ENCODE measurements at regions not wholly inside any gene's neighbourhood (a gene's known extent, or its start where the extent isn't known, plus 50 kb on each side); places are given as distances from the start of the nearest gene placed in this dataset.
"Not testable (repeated sequence)": the region's sequence is repeated elsewhere in the genome, so short reads cannot be mapped to it uniquely, and the experiment has no call there.

DNA sequence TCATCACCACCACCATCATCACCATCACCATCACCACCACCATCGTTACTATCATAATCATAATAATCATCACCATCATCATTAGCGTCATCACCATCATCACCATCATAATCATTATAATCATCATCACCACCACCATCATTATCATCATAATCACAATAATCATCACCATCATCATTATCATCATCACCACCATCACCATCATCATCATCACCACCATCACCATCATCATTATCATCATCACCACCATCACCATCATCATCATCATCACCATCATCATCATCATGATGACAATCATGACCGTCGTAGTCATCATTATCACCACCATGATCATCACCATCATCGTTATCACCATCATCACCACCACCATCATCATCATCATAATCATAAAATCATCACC lies 349.9 kb downstream of the ADGRD1 start:
- WGBS, 4 donors = 47 to 78% (median 61%) methylated on average over 1 to 3 of the region's 5 CpGs
- DNase-seq; intact Hi-C loops (cut with DNase I); H3K9me3 ChIP-seq (replicated peaks in 1 of 3); H3K27ac ChIP-seq; H3K36me3 ChIP-seq (replicated peaks in 1 of 2); H3K27me3 ChIP-seq; H3K4me1 ChIP-seq (replicated peaks in 1 of 2); H3K4me3 ChIP-seq: not testable (repeated sequence)

GRCh38 chr12:131304642-131305041 lies 350.9 kb downstream of the ADGRD1 start:
- H3K27me3 ChIP-seq; H3K9me3 ChIP-seq (replicated peaks in 1 of 3); H3K4me3 ChIP-seq; DNase-seq; H3K36me3 ChIP-seq (replicated peaks in 1 of 2); H3K27ac ChIP-seq; H3K4me1 ChIP-seq (replicated peaks in 1 of 2): not testable (repeated sequence)
- intact Hi-C loops (cut with DNase I) = loop anchor here in 1 of 2 donors (5.0 kb wide), 1 partner anchor 338 kb away; no protein-coding TSS in a partner anchor
- 80% methylated on average over 2 of the region's 6 CpGs; no CpG with 5 or more reads in 3 of the 4 donors for WGBS, 4 donors

DNA sequence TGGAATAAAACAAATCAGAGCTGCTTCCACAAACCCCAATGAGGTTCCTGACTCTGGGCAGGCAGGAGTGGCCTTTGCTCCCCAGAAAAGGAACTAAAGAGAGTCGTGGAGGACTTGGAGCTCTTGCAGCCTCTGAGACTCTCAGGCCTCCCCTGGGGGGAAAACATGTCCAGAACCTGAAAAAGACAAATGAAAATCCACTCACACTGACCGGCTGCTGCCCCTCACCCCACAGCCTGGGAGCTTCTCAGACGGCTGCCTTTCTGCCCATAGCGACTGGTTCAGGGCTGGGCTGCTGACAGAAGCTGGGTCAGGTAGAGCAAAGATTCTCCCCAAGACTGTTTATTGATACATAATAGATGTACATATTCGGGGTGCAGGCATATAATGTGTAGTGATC lies 356.0 kb downstream of the ADGRD1 start:
- no peak for TF ChIP-seq POLR2A (IDR thresholded peaks at IDR 0.05)
- no peak for TF ChIP-seq CTCF (IDR thresholded peaks at IDR 0.05)
- Histone ChIP-seq H3K27ac (no peak overlapping the region), H3K36me3 (replicated peaks in 1 of 2) (no peaks in the 10 kb centered on the region), H3K9me3 (replicated peaks in 1 of 3) (no peaks in the 10 kb centered on the region), H3K4me3 (no peak overlapping the region), H3K27me3 (no peaks in the 10 kb centered on the region), H3K4me1 (replicated peaks in 1 of 2) (no peaks in the 10 kb centered on the region)
- no peak for DNase-seq
- 48 to 60% (median 56%) methylated on average over 5 of the region's 5 CpGs for WGBS, 4 donors
- intact Hi-C loops (cut with DNase I) = loop anchor here in 1 of 2 donors (5.0 kb wide), 1 partner anchor 333 kb away; no protein-coding TSS in a partner anchor

GRCh38 chr12:131310227-131310969 lies 356.7 kb downstream of the ADGRD1 start:
- H3K4me1 ChIP-seq (replicated peaks in 1 of 2); DNase-seq; intact Hi-C loops (cut with DNase I): not testable (repeated sequence)

GRCh38 chr12:131311279-131311722 lies 357.6 kb downstream of the ADGRD1 start:
- H3K4me1 ChIP-seq (replicated peaks in 1 of 2); intact Hi-C loops (cut with DNase I); H3K4me3 ChIP-seq; H3K27ac ChIP-seq; H3K27me3 ChIP-seq; H3K36me3 ChIP-seq (replicated peaks in 1 of 2); H3K9me3 ChIP-seq (replicated peaks in 1 of 3); DNase-seq: not testable (repeated sequence)
- WGBS, 4 donors = 27 to 38% (median 31%) methylated on average over 9 to 10 of the region's 12 CpGs

More at GRCh38 chr12:131310227-131310969, 356.7 kb downstream of the ADGRD1 start:
- H3K27ac ChIP-seq; H3K36me3 ChIP-seq (replicated peaks in 1 of 2); H3K9me3 ChIP-seq (replicated peaks in 1 of 3); H3K27me3 ChIP-seq; H3K4me3 ChIP-seq: not testable (repeated sequence)
- 66 to 77% (median 75%) methylated on average over 8 to 20 of the region's 22 CpGs for WGBS, 4 donors

DNA sequence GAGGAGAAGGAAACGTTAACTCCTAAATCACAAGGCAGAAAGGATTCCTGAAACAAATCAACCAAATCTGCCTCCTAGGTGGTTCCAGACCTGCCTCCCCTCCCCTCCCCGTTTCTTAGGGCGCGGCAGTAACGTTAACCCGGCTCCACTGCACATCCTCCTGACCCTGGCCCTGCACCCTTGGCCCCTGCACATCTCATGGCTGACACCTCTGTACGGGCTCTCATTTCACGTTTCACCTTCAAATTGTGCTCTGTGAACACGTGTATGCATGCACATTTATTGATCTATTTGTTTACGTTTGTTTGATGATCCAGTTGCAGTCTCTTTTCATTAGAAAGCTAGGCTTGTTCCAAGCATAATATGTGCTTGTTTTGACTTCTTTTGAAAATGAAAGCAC lies 358.1 kb downstream of the ADGRD1 start:
- intact Hi-C loops (cut with DNase I) = no loop called here
- Histone ChIP-seq H3K36me3 (replicated peaks in 1 of 2) (no peaks in the 10 kb centered on the region), H3K9me3 (replicated peaks in 1 of 3) (no peaks in the 10 kb centered on the region), H3K4me1 (replicated peaks in 1 of 2) (no peaks in the 10 kb centered on the region), H3K4me3 (no peak overlapping the region), H3K27me3 (no peaks in the 10 kb centered on the region), H3K27ac (no peak overlapping the region)
- TF ChIP-seq POLR2A (IDR thresholded peaks at IDR 0.05) = no peak
- no peak for TF ChIP-seq CTCF (IDR thresholded peaks at IDR 0.05)
- WGBS, 4 donors = 25 to 42% (median 31%) methylated on average over 10 of the region's 10 CpGs
- no peak for DNase-seq

GRCh38 chr12:131312382-131312781 lies 358.7 kb downstream of the ADGRD1 start:
- H3K27me3 ChIP-seq; H3K9me3 ChIP-seq (replicated peaks in 1 of 3); H3K36me3 ChIP-seq (replicated peaks in 1 of 2); H3K4me3 ChIP-seq; H3K4me1 ChIP-seq (replicated peaks in 1 of 2); H3K27ac ChIP-seq; DNase-seq; intact Hi-C loops (cut with DNase I): not testable (repeated sequence)
- 38 to 66% (median 50%) methylated on average over 4 to 8 of the region's 9 CpGs for WGBS, 4 donors

Data from adrenal gland (tissue), 9 donors.